ENCODE measurements at regions not wholly inside any gene's neighbourhood (a gene's known extent, or its start where the extent isn't known, plus 50 kb on each side); places are given as distances from the start of the nearest gene placed in this dataset.

DNA sequence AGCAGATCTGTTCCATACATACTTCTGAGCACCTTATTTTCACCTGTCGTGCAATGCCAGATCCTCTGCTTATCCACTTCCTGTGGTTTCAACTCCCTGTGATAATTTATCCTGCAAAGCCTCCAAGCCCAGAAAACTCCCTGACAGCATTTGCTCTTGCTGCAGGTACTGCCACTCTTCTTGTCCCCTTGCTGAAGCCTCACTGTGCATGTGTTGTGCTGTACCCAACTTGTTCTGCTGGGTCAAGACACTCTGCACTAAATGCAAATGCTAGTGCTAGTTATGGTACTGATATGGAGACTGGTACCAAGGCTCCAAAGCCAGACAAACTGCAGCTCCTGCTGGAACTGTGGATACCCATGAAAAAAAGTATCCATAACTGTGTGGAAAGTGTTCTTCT lies 315.4 kb upstream of the MIR17HG start:
- Histone ChIP-seq H3K27me3 (no peaks in the 10 kb centered on the region), H3K9me3 (no peaks in the 10 kb centered on the region), H3K27ac (no peak overlapping the region), H3K4me3 (no peak overlapping the region), H3K36me3 (no peaks in the 10 kb centered on the region), H3K4me1 (no peaks in the 10 kb centered on the region)
- 60 to 63% methylated on average over 1 of the region's 1 CpG for WGBS, 2 donors
- intact Hi-C loops (cut with DNase I) = no loop called here
- TF ChIP-seq, protein P1, sequence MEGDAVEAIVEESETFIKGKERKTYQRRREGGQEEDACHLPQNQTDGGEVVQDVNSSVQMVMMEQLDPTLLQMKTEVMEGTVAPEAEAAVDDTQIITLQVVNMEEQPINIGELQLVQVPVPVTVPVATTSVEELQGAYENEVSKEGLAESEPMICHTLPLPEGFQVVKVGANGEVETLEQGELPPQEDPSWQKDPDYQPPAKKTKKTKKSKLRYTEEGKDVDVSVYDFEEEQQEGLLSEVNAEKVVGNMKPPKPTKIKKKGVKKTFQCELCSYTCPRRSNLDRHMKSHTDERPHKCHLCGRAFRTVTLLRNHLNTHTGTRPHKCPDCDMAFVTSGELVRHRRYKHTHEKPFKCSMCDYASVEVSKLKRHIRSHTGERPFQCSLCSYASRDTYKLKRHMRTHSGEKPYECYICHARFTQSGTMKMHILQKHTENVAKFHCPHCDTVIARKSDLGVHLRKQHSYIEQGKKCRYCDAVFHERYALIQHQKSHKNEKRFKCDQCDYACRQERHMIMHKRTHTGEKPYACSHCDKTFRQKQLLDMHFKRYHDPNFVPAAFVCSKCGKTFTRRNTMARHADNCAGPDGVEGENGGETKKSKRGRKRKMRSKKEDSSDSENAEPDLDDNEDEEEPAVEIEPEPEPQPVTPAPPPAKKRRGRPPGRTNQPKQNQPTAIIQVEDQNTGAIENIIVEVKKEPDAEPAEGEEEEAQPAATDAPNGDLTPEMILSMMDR (IDR thresholded peaks at IDR 0.05) = no peak
- no peak for TF ChIP-seq POLR2A (IDR thresholded peaks at IDR 0.05)
- no peak for DNase-seq

DNA sequence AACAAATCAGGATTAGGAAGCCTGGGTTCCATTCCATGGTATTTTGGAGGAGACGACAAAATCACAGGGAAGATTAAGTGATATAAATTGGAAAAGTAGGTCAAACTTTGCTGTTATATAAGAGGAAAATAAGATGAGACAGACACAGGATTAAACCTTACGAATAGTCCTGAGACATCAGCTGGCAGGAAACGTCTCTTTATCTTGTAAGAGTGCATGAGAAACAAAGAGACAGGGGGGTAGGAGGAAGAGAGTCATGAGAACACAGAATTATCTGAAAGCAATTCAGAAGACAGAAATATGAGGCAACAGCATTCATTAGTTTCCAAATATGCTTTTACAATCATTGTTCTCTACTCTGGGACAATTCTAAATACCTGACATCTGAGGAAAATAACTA lies 310.6 kb upstream of the MIR17HG start:
- WGBS, 2 donors = 40 to 44% methylated on average over 3 of the region's 3 CpGs

GRCh38 chr13:91042870-91043269 lies 304.6 kb upstream of the MIR17HG start:
- no peak for DNase-seq
- Histone ChIP-seq H3K27me3 (no peaks in the 10 kb centered on the region), H3K4me1 (no peaks in the 10 kb centered on the region), H3K36me3 (no peaks in the 10 kb centered on the region), H3K4me3 (no peak overlapping the region), H3K27ac (no peak overlapping the region), H3K9me3 (no peaks in the 10 kb centered on the region)
- 45 to 78% methylated on average over 1 of the region's 1 CpG for WGBS, 2 donors
- no peak for TF ChIP-seq POLR2A (IDR thresholded peaks at IDR 0.05)
- TF ChIP-seq, protein P1 (IDR thresholded peaks at IDR 0.05) = no peak
- intact Hi-C loops (cut with DNase I) = no loop called here

More for the DNA sequence above, 310.6 kb upstream of the MIR17HG start:
- TF ChIP-seq, protein P1 (IDR thresholded peaks at IDR 0.05) = no peak
- TF ChIP-seq POLR2A (IDR thresholded peaks at IDR 0.05) = no peak
- intact Hi-C loops (cut with DNase I) = no loop called here
- no peak overlapping the region for H3K27ac ChIP-seq
- no peaks in the 10 kb centered on the region for H3K4me1 ChIP-seq
- no peaks in the 10 kb centered on the region for H3K27me3 ChIP-seq
- no peaks in the 10 kb centered on the region for H3K36me3 ChIP-seq
- H3K9me3 ChIP-seq = no peaks in the 10 kb centered on the region
- no peak overlapping the region for H3K4me3 ChIP-seq
- no peak for DNase-seq

GRCh38 chr13:91045351-91046034 lies 302.0 kb upstream of the MIR17HG start:
- Histone ChIP-seq H3K36me3 (no peaks in the 10 kb centered on the region), H3K27me3 (no peaks in the 10 kb centered on the region), H3K4me1 (no peaks in the 10 kb centered on the region), H3K9me3 (no peaks in the 10 kb centered on the region), H3K27ac (no peak overlapping the region), H3K4me3 (no peak overlapping the region)
- intact Hi-C loops (cut with DNase I) = no loop called here
- WGBS, 2 donors = 30 to 44% methylated on average over 5 of the region's 5 CpGs
- TF ChIP-seq, protein P1 (IDR thresholded peaks at IDR 0.05) = no peak
- no peak for TF ChIP-seq POLR2A (IDR thresholded peaks at IDR 0.05)
- no peak for DNase-seq

DNA sequence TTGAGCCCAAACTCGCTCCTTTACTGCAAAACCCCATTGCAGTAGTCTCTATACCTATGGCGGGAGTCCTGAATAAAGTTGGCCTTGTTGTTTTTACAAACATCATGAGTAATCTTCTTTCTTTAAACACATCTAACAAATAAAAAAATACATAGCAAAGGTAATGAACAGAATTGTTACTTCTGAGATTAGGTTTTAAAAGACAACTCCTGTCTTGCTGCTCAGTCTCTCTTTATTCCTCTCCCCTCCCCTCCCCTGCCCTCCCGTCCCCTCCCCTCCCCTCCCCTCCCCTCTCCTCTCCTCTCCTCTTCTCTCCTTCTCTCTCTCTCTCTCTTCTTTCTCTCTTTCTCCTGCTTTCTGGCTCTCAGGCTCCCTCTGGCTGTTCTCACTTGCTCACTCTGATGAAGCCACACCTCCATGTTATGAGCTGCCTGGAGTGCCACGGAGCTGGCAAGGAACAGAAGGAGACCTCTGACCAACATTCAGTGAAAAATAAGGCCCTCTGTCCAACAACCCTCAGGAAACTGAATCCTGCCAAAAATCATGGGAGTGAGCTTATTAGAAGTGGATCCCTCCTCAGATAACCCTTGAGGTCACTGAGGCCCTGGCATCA lies 300.7 kb upstream of the MIR17HG start:
- Histone ChIP-seq H3K27me3 (no peaks in the 10 kb centered on the region), H3K9me3 (no peaks in the 10 kb centered on the region), H3K4me1 (no peaks in the 10 kb centered on the region), H3K36me3 (no peaks in the 10 kb centered on the region), H3K27ac (no peak overlapping the region), H3K4me3 (no peak overlapping the region)
- 45 to 51% methylated on average over 4 of the region's 4 CpGs for WGBS, 2 donors
- intact Hi-C loops (cut with DNase I) = no loop called here
- TF ChIP-seq POLR2A (IDR thresholded peaks at IDR 0.05) = no peak
- TF ChIP-seq, protein P1 (IDR thresholded peaks at IDR 0.05) = no peak
- DNase-seq = no peak

All from esophagus squamous epithelium (tissue), 5 donors.